ENCODE measurements at regions not wholly inside any gene's neighbourhood (a gene's known extent, or its start where the extent isn't known, plus 50 kb on each side); places are given as distances from the start of the nearest gene placed in this dataset.

DNA sequence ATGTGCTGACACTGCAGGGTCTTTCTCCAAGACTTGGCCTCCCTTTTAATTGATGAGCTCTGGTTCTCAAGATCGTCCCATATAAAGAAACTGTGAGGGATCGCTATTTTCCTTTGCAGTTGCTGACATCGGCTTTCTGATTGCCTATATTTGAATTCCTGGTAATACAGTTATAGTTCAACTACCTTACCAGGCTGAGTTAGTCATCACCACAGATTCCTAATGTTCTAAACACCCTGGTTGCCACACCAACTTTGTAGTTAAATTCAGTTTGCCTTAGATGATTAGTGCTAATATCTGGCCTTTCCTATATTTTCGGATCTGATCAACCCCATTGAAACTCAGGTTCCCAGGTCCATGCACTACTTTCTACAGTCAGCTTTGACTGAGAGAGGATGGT, 125.0 kb downstream of the GMNC start:
- Histone ChIP-seq H3K27ac (no peak overlapping the region), H3K9me3 (no peaks in the 10 kb centered on the region), H3K36me3 (no peaks in the 10 kb centered on the region), H3K4me1 (ENCODE audit: insufficient read depth) (no peaks in the 10 kb centered on the region), H3K27me3 (no peaks in the 10 kb centered on the region), H3K4me3 (no peak overlapping the region)
- DNase-seq, result no peak
- WGBS, 3 donors, result 91 to 95% (median 92%) methylated on average over 4 of the region's 4 CpGs
- intact Hi-C loops (cut with DNase I), result no loop called here
- TF ChIP-seq POLR2A (IDR thresholded peaks at IDR 0.05), result no peak
- TF ChIP-seq EP300 (IDR thresholded peaks at IDR 0.05), result no peak
- no peak for TF ChIP-seq CTCF (IDR thresholded peaks at IDR 0.05)

DNA sequence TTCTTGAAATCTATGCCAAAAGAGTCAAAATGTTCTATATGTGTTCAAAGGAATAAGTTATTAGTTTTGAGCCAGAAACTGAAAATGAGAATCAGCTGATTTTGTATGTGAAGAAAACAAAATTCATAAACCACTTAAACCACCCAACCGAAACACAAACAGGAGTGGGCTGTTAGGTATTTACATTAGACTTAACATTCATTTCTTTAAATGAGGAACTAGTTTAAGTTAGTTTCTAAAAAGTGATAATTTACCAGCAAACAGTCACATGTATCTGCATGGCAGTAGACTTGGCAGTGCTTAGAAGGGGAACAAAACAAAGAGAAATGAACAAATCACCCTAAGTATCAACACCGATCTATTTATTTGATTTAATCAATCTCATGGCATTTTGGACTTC, 128.0 kb downstream of the GMNC start:
- no peaks in the 10 kb centered on the region for H3K27me3 ChIP-seq
- intact Hi-C loops (cut with DNase I), result no loop called here
- WGBS, 3 donors, result 90 to 95% (median 93%) methylated on average over 2 of the region's 2 CpGs
- DNase-seq, result no peak
- H3K4me1 ChIP-seq (ENCODE audit: insufficient read depth), result no peaks in the 10 kb centered on the region
- H3K9me3 ChIP-seq, result no peaks in the 10 kb centered on the region
- H3K27ac ChIP-seq, result no peak overlapping the region
- H3K36me3 ChIP-seq, result no peaks in the 10 kb centered on the region
- H3K4me3 ChIP-seq, result no peak overlapping the region
- TF ChIP-seq POLR2A (IDR thresholded peaks at IDR 0.05), result no peak
- TF ChIP-seq CTCF (IDR thresholded peaks at IDR 0.05), result no peak
- TF ChIP-seq EP300 (IDR thresholded peaks at IDR 0.05), result no peak

GRCh38 chr3:190733591-190734146, 128.8 kb downstream of the GMNC start:
- TF ChIP-seq CTCF (IDR thresholded peaks at IDR 0.05) (no peak), EP300 (IDR thresholded peaks at IDR 0.05) (no peak), POLR2A (IDR thresholded peaks at IDR 0.05) (no peak)

DNA sequence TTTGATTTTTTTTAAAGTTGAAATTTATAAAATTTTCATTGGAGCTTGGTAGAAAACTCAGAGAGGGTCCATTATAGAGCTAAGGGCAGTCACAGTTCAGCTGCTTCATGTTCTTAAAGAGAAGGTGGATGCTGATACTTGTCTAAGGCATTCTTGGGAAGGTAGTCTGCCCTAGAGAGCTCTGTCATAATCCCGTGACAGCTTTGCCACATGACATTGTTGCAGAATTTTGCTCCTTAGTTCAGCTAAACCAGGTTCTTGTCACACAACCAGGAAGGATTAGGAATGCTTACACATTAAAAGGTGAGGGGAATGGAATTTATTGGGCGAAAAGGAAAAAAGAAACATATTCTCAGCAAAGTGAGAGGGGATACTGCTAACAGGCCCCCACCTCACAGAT, 130.9 kb downstream of the GMNC start:
- no peak for DNase-seq
- TF ChIP-seq CTCF (IDR thresholded peaks at IDR 0.05), result no peak
- TF ChIP-seq EP300 (IDR thresholded peaks at IDR 0.05), result no peak
- TF ChIP-seq POLR2A (IDR thresholded peaks at IDR 0.05), result no peak
- intact Hi-C loops (cut with DNase I), result no loop called here
- H3K27ac ChIP-seq, result no peak overlapping the region
- no peak overlapping the region for H3K4me3 ChIP-seq
- H3K4me1 ChIP-seq (ENCODE audit: insufficient read depth), result no peaks in the 10 kb centered on the region
- H3K36me3 ChIP-seq, result no peaks in the 10 kb centered on the region
- 85 to 96% (median 90%) methylated on average over 2 of the region's 2 CpGs for WGBS, 3 donors
- H3K27me3 ChIP-seq, result no peaks in the 10 kb centered on the region
- H3K9me3 ChIP-seq, result no peaks in the 10 kb centered on the region

More at GRCh38 chr3:190733591-190734146, 128.8 kb downstream of the GMNC start:
- Histone ChIP-seq H3K9me3 (no peaks in the 10 kb centered on the region), H3K27me3 (no peaks in the 10 kb centered on the region), H3K4me1 (ENCODE audit: insufficient read depth) (no peaks in the 10 kb centered on the region), H3K4me3 (no peak overlapping the region), H3K27ac (no peak overlapping the region), H3K36me3 (no peaks in the 10 kb centered on the region)
- DNase-seq, result no peak
- WGBS, 3 donors, result 70 to 80% (median 73%) methylated on average over 1 of the region's 1 CpG
- intact Hi-C loops (cut with DNase I), result no loop called here

All from ovary (tissue), 7 donors.